MM.1S (cell line): ENCODE measurements at regions not wholly inside any gene's neighbourhood (a gene's known extent, or its start where the extent isn't known, plus 50 kb on each side); places are given as distances from the start of the nearest gene placed in this dataset.

Source experiments
- DNase-seq: peaks from one replicate; pipeline ENCODE4 v3.0.0-alpha.2; 2015
- H2AFZ ChIP-seq: fragments of 300-600 bp; sonication (generic); 2 replicates; pipeline ENCODE4 v1.6.0; 2016; ENCODE audit warnings: antibody characterized with exemption, low read length
- H3F3A ChIP-seq: fragments of 300-600 bp; sonication (generic); 2 replicates; pipeline ENCODE4 v1.6.1; 2016; ENCODE audit warnings: mild to moderate bottlenecking, antibody characterized with exemption, low read length, moderate library complexity, mixed read lengths; ENCODE audit not compliant: insufficient read depth
- H3K27ac ChIP-seq: fragments of 300-600 bp; sonication (generic); 2 replicates; pipeline ENCODE4 v1.5.1; 2016; ENCODE audit warnings: mild to moderate bottlenecking, low read length
- H3K27me3 ChIP-seq: fragments of 300-600 bp; sonication (generic); replicated peaks from 2 replicates; pipeline ENCODE4 v1.6.0; 2016; ENCODE audit warnings: low read length; ENCODE audit not compliant: insufficient read depth
- H3K36me3 ChIP-seq: fragments of 300-600 bp; sonication (generic); replicated peaks from 2 replicates; pipeline ENCODE4 v1.6.1; 2016; ENCODE audit warnings: mild to moderate bottlenecking, low read length, mixed read lengths; ENCODE audit not compliant: insufficient read depth
- H3K4me1 ChIP-seq: fragments of 300-600 bp; sonication (generic); 2 replicates; pipeline ENCODE4 v1.6.1; 2016; ENCODE audit warnings: low read length, mixed read lengths
- H3K4me2 ChIP-seq: fragments of 300-600 bp; sonication (generic); 2 replicates; pipeline ENCODE4 v1.6.0; 2016; ENCODE audit warnings: low read depth, low read length
- H3K4me3 ChIP-seq: fragments of 300-600 bp; sonication (generic); 2 replicates; pipeline ENCODE4 v1.5.1; 2016; ENCODE audit warnings: low read length, mixed read lengths
- H3K79me2 ChIP-seq: fragments of 300-600 bp; sonication (generic); 2 replicates; pipeline ENCODE4 v1.6.1; 2016; ENCODE audit warnings: mixed run types, low read length, mixed read lengths
- H3K9ac ChIP-seq: fragments of 300-600 bp; sonication (generic); 2 replicates; pipeline ENCODE4 v1.6.1; 2016; ENCODE audit warnings: low read length, mixed read lengths
- H3K9me2 ChIP-seq: fragments of 300-600 bp; sonication (generic); replicated peaks from 2 replicates; pipeline ENCODE4 v1.6.1; 2016; ENCODE audit warnings: mild to moderate bottlenecking, low read length, mixed read lengths; ENCODE audit not compliant: insufficient read depth
- H3K9me3 ChIP-seq: fragments of 300-600 bp; sonication (generic); replicated peaks from 2 replicates; pipeline ENCODE4 v1.6.1; 2016; ENCODE audit warnings: mild to moderate bottlenecking, low read length, mixed read lengths; ENCODE audit not compliant: insufficient read depth
- H4K20me1 ChIP-seq: fragments of 300-600 bp; sonication (generic); 2 replicates; pipeline ENCODE4 v1.6.1; 2016; ENCODE audit warnings: mild to moderate bottlenecking, low read length, moderate library complexity, mixed read lengths; ENCODE audit not compliant: insufficient read depth
- EZH2 ChIP-seq: fragments of 300-600 bp; sonication (generic); optimal IDR thresholded peaks from 2 replicates; pipeline ENCODE3; 2017; ENCODE audit warnings: low read depth, mild to moderate bottlenecking, antibody characterized with exemption, low read length, mixed read lengths
- EZH2phosphoT487 ChIP-seq: fragments of 300-600 bp; sonication (generic); IDR thresholded peaks from 2 replicates; pipeline ENCODE4 v1.6.1; 2018; ENCODE audit warnings: antibody characterized with exemption, low read length
- TF ChIP-seq, protein P1 (sequence below): fragments of 300-600 bp; sonication (generic); IDR thresholded peaks from 2 replicates; pipeline ENCODE4 v1.5.1; 2016; ENCODE audit warnings: antibody characterized with exemption, low read length, mixed read lengths

DNA sequence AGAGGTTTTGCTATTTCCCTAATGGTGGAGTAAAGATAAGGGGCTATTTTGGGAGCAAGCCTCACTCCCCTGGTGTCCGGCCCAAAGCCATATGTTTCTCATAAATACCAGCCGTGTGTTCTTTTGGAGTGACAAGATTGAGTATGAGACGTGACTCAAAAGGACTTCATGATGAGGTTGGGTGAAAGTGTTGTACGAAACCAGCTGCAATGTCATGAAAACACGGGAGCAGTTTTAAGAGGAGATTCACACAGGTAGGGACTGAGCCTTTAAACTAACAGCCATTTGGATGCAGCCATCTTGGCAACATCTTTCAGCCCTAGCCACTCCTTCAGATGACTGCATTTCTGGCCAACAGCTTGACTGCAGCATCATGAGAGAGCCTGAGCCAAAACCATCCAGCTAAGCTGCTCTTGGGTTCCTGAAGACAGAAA lies 532.3 kb upstream of the USP24 start:
- Histone ChIP-seq H3K9me3 (no peaks in the 10 kb centered on the region), H3K36me3 (no peaks in the 10 kb centered on the region), H3K9ac (no peak overlapping the region), H2AFZ (no peak overlapping the region), H3F3A (no peaks in the 10 kb centered on the region), H3K27ac (no peak overlapping the region), H3K9me2 (no peaks in the 10 kb centered on the region), H3K4me3 (no peak overlapping the region), H3K79me2 (no peaks in the 10 kb centered on the region), H4K20me1 (no peaks in the 10 kb centered on the region), H3K27me3 (no peaks in the 10 kb centered on the region), H3K4me2 (no peak overlapping the region), H3K4me1 (no peaks in the 10 kb centered on the region)
- TF ChIP-seq EZH2phosphoT487 = no peak
- no peak for TF ChIP-seq EZH2
- TF ChIP-seq, protein P1, sequence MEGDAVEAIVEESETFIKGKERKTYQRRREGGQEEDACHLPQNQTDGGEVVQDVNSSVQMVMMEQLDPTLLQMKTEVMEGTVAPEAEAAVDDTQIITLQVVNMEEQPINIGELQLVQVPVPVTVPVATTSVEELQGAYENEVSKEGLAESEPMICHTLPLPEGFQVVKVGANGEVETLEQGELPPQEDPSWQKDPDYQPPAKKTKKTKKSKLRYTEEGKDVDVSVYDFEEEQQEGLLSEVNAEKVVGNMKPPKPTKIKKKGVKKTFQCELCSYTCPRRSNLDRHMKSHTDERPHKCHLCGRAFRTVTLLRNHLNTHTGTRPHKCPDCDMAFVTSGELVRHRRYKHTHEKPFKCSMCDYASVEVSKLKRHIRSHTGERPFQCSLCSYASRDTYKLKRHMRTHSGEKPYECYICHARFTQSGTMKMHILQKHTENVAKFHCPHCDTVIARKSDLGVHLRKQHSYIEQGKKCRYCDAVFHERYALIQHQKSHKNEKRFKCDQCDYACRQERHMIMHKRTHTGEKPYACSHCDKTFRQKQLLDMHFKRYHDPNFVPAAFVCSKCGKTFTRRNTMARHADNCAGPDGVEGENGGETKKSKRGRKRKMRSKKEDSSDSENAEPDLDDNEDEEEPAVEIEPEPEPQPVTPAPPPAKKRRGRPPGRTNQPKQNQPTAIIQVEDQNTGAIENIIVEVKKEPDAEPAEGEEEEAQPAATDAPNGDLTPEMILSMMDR = no peak
- no peak for DNase-seq

DNA sequence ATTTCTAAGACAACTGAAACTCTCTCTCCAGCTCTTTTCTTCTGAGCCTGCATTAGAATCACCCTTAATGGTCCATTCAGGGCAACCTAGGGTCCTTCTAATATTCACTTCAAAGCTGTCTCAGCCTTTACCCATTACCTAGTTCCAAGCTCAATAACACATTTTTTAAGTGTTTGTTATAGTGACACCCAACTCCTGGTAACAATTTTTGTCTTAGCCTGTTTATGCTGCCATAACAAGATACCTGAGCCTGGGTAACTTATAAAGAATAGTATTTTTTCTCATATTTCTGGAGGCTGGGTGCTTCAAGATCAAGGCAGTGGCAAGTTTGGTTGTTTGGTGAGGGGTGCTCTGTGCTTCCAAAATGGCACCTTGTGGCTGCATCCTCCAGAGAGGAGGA lies 531.5 kb upstream of the USP24 start:
- H3K4me1 ChIP-seq = no peaks in the 10 kb centered on the region
- no peak for DNase-seq
- no peaks in the 10 kb centered on the region for H3K9me3 ChIP-seq
- no peaks in the 10 kb centered on the region for H3K79me2 ChIP-seq
- no peaks in the 10 kb centered on the region for H3K36me3 ChIP-seq
- no peaks in the 10 kb centered on the region for H3K27me3 ChIP-seq
- H3K9me2 ChIP-seq = no peaks in the 10 kb centered on the region
- H3F3A ChIP-seq = no peaks in the 10 kb centered on the region
- H3K27ac ChIP-seq = no peak overlapping the region
- no peak overlapping the region for H3K4me2 ChIP-seq
- no peak overlapping the region for H2AFZ ChIP-seq
- H3K9ac ChIP-seq = no peak overlapping the region
- H4K20me1 ChIP-seq = no peaks in the 10 kb centered on the region
- no peak overlapping the region for H3K4me3 ChIP-seq
- TF ChIP-seq EZH2phosphoT487 (no peak), EZH2 (no peak)
- TF ChIP-seq, protein P1 = no peak

DNA sequence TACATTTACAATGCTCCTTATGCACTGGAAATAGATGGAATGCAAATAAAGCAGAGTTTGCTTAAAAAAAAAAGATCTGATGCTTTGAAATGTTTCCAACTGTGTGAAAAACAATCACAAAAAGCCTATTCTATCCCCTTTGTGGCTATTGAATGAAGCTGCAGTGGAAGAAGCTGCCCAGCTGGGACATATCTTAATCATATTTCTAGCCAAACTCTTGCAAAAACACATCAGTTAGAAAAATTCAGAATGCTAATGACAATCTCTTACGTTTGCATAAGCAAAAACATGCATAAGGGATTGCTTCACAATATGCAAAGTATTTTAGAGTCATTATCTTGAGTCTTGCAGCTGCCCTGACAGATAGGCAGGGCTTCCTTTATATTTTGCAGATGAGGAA lies 526.4 kb upstream of the USP24 start:
- no peak overlapping the region for H3K9ac ChIP-seq
- H3K4me2 ChIP-seq = no peak overlapping the region
- no peak overlapping the region for H2AFZ ChIP-seq
- H3K27me3 ChIP-seq = no peaks in the 10 kb centered on the region
- no peaks in the 10 kb centered on the region for H3K4me1 ChIP-seq
- no peaks in the 10 kb centered on the region for H3K36me3 ChIP-seq
- DNase-seq = no peak
- H4K20me1 ChIP-seq = no peaks in the 10 kb centered on the region
- TF ChIP-seq, protein P1 = no peak
- no peak for TF ChIP-seq EZH2phosphoT487
- no peak for TF ChIP-seq EZH2
- no peak overlapping the region for H3K4me3 ChIP-seq
- no peaks in the 10 kb centered on the region for H3K9me2 ChIP-seq
- H3K9me3 ChIP-seq = no peaks in the 10 kb centered on the region
- no peak overlapping the region for H3K27ac ChIP-seq
- no peaks in the 10 kb centered on the region for H3K79me2 ChIP-seq
- H3F3A ChIP-seq = no peaks in the 10 kb centered on the region
